HG03378 (cell line): ENCODE measurements at regions not wholly inside any gene's neighbourhood (a gene's known extent, or its start where the extent isn't known, plus 50 kb on each side); places are given as distances from the start of the nearest gene placed in this dataset.

Experiments used
- ATAC-seq: cut with Tn5 transposase; IDR thresholded peaks from one replicate; pipeline ENCODE4 v1.9.1; 2021; ENCODE audit warnings: mild to moderate bottlenecking, moderate library complexity; ENCODE audit not compliant: unreplicated experiment

DNA sequence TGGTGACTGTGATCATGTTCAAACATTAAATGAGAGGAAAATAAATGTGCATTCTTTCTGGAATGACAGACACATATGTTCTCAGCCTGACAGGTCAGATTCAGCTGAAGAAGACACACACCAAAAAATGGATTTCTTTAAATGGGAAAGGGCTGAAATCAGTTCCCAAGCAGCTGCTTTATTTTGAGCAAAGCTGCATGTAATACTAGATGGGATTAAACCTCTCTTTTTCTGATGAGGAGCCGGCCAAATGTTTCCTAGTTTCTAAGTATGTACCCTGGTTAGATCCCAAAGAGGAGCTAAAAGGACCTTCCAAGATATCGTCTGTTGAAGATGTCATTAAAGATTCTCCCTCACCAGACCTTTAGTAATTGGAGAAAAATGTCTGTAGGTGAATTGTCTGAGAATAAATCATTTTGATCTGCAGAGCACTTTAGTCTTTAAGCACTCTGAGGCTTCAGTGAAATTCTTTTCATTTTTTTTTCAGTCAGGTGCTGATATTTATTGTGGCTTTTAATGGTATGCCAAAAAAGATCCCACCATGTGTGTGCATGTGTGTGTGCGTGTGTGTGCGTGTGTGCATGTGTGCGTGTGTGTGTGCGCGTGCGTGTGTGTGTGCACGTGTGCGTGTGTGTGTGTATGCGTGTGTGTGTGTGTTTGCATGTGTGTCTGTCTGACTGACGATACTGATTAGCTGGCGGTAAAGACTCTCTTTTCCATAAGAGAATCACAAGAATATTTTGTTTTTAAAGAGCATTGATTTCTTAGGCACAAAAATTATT, 175.8 kb downstream of the IRS1 start:
- ATAC-seq, result no peak

DNA sequence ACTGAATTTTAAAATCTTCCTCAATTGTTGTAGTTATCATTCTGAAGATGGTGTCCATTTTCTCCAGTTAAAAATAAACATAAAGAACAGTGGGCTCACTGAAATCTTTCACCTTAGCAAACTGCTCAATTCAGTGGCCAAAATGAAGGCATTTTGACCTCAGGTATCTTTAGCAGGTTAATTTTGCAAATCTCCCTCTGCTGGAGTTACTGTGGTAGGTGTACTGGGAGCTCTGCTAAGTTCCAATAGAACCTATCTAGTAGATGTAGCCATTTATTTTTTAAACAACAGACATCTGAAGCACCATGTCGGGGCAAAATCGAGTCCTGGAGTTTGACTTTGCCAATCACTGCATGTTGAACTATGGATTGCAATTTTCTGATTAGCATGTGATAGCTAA, 177.1 kb downstream of the IRS1 start:
- no peak for ATAC-seq

DNA sequence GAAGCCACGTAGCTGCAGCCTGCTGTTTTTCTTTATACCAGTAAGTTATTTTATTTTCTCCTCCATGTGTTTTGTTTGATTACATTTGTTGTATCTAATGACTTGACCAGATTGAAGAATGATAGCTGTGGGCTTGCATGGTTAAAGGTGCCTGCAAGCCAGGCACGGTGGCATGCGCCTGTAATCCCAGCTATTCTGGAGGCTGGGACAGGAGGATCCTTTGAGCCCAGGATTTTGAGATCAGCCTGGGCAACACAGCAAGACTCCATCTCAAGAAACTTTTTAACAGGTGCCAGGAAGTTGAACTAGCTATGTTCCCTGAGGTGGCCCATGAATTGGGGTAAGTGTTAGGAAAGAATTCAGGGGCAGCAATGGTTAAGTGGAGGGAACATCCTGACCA, 179.4 kb downstream of the IRS1 start:
- no peak for ATAC-seq

DNA sequence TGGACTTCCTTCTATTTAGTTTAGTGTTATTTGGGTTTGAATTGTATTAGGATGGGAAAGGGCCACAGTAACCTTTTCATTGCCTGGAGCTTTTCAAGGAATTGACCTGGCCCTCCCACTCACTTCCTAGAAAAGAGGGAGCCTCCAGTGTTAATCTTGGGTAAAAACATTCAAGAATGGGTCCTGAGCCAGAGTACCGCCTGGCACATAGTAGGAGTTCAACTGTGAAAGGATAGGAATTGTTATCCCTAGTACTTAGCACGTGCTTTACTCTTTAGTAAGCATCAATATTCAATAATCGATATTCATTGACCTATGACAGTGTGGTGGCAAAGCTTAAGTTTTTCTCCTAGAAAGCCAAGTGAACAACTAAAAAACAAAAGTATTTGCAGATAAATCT, 179.9 kb downstream of the IRS1 start:
- no peak for ATAC-seq

DNA sequence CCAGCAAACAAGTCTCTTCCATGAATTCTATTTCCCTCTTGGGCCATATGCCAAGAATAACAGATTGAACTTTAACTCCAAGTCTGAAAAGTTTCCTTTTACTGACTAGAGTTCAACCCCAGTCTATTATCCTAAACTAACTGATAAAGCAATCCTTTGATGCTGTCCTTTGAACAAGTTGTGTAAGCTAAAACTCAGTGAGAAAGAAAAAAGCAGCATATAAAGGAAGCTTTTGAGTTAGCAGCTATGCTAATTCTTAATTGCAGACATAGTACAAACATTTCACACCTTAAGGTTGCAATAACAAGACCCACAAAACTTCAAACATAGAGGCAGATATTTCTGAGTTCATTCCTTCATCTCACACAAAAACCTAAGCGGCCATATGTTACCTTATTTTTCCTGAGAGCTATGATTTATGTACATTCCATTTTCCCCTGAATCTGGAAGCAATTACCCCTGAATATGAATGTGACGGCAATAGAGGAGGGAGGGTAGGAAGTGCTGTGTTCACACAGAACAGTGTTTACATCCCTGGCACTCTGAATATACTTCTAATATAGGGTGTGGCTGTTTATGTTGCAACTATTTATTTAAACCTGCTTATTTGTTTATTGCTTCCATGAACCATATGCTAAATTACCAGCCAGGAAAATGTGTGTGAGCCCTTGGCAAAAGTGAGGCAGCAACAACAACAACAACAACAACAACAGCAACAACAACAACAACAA, 180.6 kb downstream of the IRS1 start:
- no peak for ATAC-seq

DNA sequence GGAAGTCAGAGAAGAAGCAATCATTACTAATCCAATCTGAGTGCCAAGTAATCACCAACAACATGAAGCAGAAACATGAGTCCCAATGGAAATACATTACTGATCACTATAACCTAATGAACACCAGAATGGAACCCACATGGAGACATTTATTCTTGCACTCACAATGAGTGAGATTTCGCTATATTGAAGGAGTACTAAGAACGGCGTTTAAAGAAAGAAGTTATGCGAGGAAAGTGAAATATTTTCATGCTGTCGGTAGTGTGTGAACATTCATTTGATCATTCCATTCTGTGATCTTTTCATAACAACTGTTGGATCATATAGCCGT, 181.1 kb downstream of the IRS1 start:
- no peak for ATAC-seq

DNA sequence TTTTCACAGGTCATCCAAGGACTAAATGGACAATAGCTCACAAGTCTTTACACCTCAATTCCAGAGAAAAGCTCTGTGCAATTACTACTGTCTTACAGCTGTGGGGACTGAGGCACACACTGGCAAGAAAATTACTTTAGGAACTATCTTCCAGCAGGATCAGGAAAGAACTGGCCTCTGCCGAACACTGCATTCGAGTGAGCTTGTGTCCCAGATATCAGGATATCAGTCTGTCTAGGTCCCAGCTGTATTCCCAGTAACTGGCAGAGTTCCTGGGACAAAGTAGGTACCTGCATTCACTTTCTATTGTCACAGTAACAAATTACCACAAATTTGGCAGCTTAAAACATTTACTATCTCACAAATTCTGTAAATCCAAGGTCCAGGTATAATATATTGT, 183.7 kb downstream of the IRS1 start:
- no peak for ATAC-seq

DNA sequence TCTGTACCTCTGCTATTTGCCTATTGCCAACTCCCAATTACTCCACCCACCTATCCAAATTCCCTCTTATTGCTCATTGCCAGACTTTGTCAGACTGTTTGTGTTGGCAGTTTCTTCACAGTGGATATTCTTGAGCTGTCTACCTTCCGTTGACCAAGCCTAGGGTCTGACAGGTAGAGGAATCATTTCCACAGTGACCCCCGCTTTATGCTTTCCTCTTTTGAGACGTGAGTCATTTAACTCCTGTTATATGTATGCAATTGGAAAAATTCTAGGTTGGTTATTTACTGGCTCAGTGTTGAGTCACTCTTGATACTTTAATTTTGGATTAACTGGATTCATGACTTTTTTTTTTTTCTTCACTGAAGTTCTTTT, 187.7 kb downstream of the IRS1 start:
- ATAC-seq, result no peak

DNA sequence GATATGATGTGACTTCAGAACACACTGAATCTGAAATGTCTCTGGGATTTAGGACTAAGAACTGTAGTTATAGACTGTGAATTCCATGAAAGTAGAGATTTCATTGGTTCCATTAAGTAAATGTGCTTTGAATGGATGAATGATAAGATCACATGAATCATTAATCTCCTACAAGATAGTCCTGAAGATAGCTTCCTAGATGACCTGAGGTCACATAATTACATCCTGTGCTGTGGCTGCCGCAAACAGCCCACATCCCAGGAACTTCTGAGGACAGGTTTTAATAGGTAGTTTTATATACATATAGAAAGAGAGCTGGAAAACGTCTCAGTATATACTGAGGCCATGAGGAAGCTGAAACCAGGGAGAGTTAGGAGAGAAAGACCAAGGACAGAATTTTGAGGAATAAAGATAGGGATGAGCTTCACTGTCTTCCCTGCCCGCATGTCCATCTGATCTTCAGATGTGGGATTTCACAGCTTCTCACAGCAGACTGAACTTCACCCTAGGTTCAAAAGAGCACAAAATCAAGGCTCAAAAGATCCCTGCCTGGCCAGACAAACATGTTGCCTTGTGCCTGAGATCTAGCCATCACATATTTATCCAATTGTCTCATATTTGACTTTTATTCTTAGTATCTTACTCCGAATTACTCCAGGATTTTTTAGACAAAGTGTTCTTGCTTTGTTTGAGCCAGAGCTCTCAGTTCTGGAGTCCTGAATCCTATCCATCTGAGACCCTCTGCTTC, 188.2 kb downstream of the IRS1 start:
- ATAC-seq, result no peak

DNA sequence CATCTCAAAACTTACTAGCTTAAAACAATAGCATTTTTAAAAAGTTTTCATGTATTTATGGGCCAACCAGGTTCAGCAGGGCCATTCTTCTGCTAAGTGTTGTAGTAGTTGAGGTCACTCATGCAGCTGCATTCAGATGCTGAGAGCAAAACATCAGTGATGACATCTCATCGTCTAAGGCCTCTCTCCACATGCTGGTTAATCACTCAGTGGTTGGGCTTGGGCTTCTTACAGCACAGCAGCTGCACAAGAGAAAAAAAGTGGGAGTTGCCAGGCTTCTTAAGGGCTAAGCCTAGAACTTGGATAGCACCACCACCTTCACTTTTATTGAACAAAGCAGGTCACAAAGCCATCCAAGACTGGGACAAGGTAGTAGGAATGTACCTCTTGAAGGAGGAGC, 190.3 kb downstream of the IRS1 start:
- no peak for ATAC-seq

DNA sequence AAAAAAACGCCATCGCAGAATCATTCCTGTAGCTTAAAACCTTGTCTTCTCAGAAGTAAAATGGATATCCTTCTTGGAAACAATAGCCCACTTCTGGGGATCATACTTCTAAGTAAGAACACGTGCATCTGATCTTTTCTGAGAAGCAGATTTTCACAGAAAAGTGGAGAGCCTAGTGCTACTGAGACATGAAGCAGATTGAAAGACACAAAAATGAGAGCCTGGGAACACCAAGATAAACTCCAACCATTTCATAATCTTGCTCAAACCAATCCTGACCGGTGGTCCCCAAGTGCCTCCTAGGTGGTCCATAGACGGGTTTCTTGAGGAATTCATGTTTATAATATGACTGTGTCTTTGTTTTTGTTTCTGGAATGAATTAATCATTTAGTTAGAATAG, 191.2 kb downstream of the IRS1 start:
- ATAC-seq, result no peak

DNA sequence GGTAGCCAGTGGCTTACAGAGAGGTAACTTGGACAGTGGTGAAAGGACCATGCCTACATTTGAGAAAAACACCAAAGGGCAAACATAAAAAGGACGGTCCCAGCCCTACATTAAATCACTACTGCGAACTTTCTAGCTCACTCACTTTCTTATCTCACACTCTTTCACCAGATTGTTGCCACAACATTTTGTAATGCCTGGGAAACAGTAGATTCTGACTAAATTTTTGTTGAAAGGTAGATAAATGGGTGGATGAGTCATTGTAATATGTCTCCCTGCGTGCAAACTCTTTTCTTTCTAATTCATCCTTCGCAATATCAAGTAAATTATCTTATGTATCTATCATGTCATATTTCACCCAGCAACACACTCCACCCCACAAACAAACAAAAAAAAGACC, 192.2 kb downstream of the IRS1 start:
- ATAC-seq, result no peak

DNA sequence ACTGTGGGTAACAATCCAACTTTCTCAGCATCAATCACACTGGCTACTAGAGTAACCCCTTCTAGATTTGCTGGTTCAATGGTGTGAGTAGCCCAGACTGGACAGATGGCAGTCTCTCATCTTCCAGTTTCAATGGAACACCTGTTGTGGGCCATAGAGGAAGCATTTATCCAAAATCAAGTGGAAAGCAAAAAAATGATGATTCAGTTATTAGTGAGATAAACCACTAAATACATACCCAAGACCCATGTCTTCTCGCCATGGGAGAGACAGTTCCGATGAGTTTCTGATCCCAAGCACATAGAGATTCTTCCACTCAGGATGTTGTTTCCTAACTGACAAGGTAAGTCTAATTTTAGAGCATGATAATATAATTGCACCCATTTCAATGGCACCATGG, 194.0 kb downstream of the IRS1 start:
- no peak for ATAC-seq

DNA sequence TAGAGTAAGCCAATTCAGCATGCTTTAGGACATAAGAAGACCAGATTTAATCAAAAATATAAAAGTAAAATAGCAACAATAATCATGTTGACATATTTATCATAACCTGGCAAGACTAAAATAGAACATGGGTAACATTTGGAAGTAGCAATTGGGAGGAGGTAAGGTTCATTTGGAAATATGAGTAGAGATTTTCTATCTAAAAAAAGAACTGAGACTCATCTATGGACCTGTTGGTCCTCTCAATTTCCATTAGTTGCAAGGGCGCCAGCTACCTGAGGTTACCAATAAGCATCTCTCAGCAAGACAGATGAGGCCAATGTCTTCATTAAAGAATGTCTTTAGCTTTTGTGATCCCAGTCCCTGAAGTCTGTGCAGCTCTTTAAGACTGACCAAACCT, 196.0 kb downstream of the IRS1 start:
- ATAC-seq, result no peak

DNA sequence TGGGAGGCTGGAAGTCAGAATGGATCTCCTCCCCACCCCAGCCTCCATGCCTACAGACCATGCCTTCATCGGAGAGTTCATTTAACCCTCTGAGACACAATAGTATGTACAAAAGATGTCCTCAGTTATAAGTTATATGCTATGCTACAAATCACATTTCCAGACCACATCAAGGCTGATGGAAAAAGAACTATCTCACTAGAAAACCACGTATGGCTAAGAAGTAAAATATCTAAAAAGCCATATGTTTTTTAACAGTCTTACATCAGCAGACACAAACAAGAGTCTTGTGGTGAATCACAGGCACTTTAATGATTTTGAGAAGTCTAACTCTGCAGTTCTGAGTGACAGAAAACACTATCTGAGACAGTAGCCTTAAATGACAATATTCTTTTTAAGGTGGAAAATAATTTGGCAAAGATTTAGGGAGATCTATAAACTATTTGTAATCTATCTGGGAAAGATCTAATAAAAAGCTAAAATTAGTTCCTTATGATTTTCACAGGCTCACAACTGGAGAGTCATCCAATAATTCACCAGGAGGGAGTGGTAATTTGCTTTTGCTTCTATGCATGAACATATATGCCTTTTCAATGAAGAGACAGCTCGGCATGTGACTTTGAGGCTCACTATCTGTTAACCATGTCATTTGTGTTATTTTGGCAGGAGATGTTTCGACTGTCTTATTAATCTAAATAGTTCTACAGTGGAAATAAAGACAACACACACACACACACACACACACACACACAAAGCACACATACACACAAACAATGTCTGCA, 197.5 kb downstream of the IRS1 start:
- ATAC-seq, result no peak

DNA sequence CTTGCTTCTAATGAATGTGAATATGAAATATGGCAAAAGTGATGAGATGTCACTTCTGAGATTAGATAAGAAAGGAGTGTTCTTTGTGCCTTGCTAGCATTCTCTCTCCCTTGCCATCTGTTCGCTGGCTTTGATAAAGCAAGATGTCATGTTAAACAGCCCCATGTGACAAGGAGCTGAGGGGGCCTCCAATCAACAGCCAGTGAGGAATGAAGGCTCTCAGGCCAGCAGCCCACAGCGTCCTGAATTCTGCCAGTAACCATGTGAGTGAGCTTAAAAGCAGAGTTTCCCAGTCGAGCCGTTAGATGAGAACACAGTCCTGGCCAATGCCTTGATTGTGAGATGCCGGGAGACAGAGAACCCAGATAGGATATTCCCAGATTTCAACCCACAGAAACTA, 198.8 kb downstream of the IRS1 start:
- no peak for ATAC-seq

DNA sequence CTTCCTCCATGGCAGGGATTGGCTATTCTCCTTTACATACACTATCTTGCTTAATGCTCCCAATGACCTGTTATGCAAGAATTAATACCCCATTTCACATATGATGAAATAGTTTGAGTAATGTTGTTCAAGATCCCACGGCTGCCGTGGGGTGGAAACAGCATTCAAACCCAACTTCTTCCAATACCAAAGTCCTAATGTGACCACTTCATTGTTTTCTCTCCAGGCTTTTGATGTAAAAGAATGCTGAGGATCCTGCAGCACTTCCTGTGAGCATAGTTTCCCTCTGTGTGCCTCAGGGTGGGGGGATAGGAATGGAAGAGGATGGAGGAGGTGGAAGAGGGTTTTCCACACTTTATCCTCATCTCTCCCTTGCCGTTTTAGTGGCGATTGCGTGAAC, 199.4 kb downstream of the IRS1 start:
- ATAC-seq, result no peak

DNA sequence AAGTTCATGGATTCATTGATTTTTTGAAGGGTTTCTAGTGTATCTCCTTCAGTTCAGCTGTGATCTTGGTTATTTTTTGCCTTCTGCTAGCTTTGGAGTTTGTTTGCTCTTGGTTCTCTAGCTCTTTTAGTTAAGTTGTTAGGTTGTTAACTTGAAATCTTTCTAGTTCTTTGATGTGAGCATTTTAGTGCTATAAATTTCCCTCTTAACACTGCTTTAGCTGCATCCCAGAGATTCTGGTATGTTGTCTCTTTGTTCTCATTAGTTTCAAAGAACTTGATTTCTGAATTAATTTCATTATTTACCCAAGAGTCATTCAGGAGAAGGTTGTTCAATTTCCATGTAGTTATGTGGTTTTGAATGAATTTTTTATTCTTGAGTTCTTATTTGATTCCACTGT, 210.6 kb downstream of the IRS1 start:
- no peak for ATAC-seq

DNA sequence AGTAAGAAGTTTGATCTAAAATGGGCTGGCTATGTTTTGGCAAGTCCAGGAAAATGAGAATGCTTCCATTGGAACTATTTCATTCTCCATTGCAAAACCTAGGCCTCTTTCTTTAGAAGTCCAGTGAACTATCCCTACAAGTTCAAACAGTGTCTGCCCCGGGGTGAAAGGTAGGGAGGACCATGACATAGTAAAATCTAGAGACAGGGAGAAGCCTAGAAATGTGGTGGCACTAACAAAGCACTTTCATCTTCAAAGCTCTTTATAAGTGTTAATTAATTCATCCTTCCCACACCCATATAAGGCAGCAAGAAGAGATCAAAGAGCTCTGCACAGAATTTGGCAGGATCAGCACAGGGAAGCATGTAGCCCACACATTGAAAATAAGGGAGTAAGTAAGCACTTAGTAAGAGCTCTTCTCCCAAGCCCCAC, 214.5 kb downstream of the IRS1 start:
- no peak for ATAC-seq

DNA sequence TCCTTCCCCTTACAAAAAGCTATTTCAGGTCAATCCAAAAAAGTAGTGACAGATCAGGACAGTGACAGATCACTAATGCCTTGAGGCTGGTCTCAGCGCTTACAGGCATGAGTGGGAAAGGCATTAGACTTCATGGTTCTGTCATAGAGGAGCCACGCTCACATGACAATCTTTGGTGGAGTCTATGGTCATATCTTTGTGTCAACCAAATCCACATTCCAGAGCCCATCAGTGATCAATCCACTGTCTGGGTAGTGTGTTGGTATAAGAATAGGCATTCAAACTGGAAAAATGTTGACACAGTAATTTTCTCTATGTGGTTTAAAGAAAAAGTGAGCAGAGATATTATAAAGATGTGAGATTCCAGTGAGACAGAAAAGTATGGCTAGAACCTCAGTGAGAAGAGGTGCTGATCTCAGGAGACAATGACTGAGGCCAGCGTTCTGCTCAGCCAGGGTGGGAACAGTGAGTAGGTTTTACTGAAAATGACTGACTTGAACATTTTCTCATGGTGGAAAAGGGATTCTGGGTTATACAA, 215.0 kb downstream of the IRS1 start:
- no peak for ATAC-seq

DNA sequence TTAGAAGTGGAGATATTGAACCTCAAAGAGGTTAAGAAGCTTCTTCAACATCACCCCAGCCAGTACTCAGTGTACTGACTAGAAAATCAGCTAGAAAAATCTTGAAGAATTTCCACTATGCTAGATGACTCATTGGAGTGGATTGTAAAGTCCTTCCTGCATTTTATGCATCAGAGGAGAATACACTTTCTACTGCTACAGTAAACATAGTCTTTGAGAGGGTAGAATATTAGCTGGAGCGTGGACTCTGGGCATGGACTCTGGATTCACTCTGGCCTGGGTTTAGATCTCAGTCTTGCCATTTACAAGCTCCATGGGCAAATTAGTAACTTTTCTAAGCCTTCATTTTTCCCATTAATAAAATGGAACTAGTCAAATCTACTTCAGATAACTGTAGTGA, 215.9 kb downstream of the IRS1 start:
- ATAC-seq, result no peak
